CD14-positive monocyte (primary cell): ENCODE measurements at regions not wholly inside any gene's neighbourhood (a gene's known extent, or its start where the extent isn't known, plus 50 kb on each side); places are given as distances from the start of the nearest gene placed in this dataset.

ENCODE experiments used
- DNase-seq, 3 donors: peaks; one replicate each; pipeline ENCODE4 v3.0.0-alpha.2; 2011 to 2022
- H2AFZ ChIP-seq: 2 replicates; pipeline ENCODE4 v1.6.0; 2012; ENCODE audit warnings: mild to moderate bottlenecking, low read depth, low read length, inconsistent platforms; ENCODE audit not compliant: insufficient read depth, poor library complexity, severe bottlenecking
- H3K27ac ChIP-seq, 2 donors: 1 replicate in 1 of 2; 2 replicates in 1 of 2; pipeline ENCODE4 v1.5.1; 2012 to 2013; ENCODE audit warnings: low read length in 2 of 2, control low read depth in 1 of 2, inconsistent platforms in 1 of 2, low read depth in 1 of 2, mild to moderate bottlenecking in 1 of 2
- H3K27me3 ChIP-seq, 2 donors: one replicate each; pipeline versions ENCODE4 v1.6.0 to v1.6.1; 2011 to 2013; ENCODE audit warnings: low read length in 2 of 2; ENCODE audit not compliant: control insufficient read depth in 2 of 2, insufficient read depth in 2 of 2
- H3K36me3 ChIP-seq, 2 donors: replicated peaks in 1 of 2; 1 replicate in 1 of 2; 2 replicates in 1 of 2; pipeline versions ENCODE4 v1.5.1 to v1.6.1; 2012 to 2013; ENCODE audit warnings: low read length in 2 of 2, control low read depth in 1 of 2, inconsistent platforms in 1 of 2, mild to moderate bottlenecking in 1 of 2; ENCODE audit not compliant: insufficient read depth in 2 of 2, control insufficient read depth in 1 of 2
- H3K4me1 ChIP-seq, 2 donors: 1 replicate in 1 of 2; 2 replicates in 1 of 2; pipeline versions ENCODE4 v1.5.1 to v1.6.1; 2012 to 2013; ENCODE audit warnings: low read length in 2 of 2, control low read depth in 1 of 2, inconsistent platforms in 1 of 2, mild to moderate bottlenecking in 1 of 2, moderate library complexity in 1 of 2; ENCODE audit not compliant: insufficient read depth in 2 of 2, control insufficient read depth in 1 of 2
- H3K4me2 ChIP-seq: replicated peaks from 2 replicates; pipeline ENCODE3; 2012; ENCODE audit warnings: low read length, moderate library complexity, mild to moderate bottlenecking; ENCODE audit not compliant: poor library complexity, severe bottlenecking; ENCODE audit errors: extremely low read depth
- H3K4me3 ChIP-seq, 3 experiments: fragments of 200-600 bp in 1 of 3; sonication (generic) in 1 of 3; replicated peaks in 1 of 3; 1 replicate in 2 of 3; 2 replicates in 1 of 3; pipeline ENCODE4 v1.5.1; 2011 to 2013; ENCODE audit warnings: low read length in 3 of 3, mild to moderate bottlenecking in 3 of 3, control low read depth in 2 of 3, low read depth in 2 of 3, inconsistent platforms in 1 of 3, moderate library complexity in 1 of 3
- H3K79me2 ChIP-seq: 2 replicates; pipeline ENCODE4 v1.6.0; 2012; ENCODE audit warnings: mild to moderate bottlenecking, control low read depth, inconsistent platforms, low read length, moderate library complexity; ENCODE audit not compliant: insufficient read depth
- H3K9ac ChIP-seq: 2 replicates; pipeline ENCODE4 v1.6.0; 2017; ENCODE audit warnings: low read length, mild to moderate bottlenecking; ENCODE audit not compliant: insufficient read depth, poor library complexity, severe bottlenecking
- H3K9me3 ChIP-seq, 2 donors: replicated peaks in 1 of 2; 1 replicate in 1 of 2; 2 replicates in 1 of 2; pipeline versions ENCODE4 v1.5.1 to v1.6.1; 2012 to 2013; ENCODE audit warnings: low read length in 2 of 2, control low read depth in 1 of 2; ENCODE audit not compliant: control insufficient read depth in 1 of 2, insufficient read depth in 1 of 2
- H4K20me1 ChIP-seq: 2 replicates; pipeline ENCODE4 v1.6.0; 2012; ENCODE audit warnings: mild to moderate bottlenecking, low read length, control low read depth, moderate library complexity; ENCODE audit not compliant: insufficient read depth
- H3K27ac Mint-ChIP-seq, 7 donors: one replicate each; pipeline ENCODE4 v1.8.0; 2020; ENCODE audit warnings: mild to moderate bottlenecking in 7 of 7, mixed read lengths in 7 of 7, moderate library complexity in 6 of 7, inconsistent platforms in 2 of 7
- H3K27me3 Mint-ChIP-seq, 3 donors: one replicate each; pipeline ENCODE4 v1.8.0; 2021 to 2022; ENCODE audit warnings: low read depth in 3 of 3, mild to moderate bottlenecking in 3 of 3, mixed read lengths in 3 of 3, moderate library complexity in 3 of 3, inconsistent platforms in 1 of 3
- H3K36me3 Mint-ChIP-seq, 2 donors: one replicate each; pipeline ENCODE4 v1.8.0; 2020; ENCODE audit warnings: mixed read lengths in 2 of 2, inconsistent platforms in 1 of 2, mild to moderate bottlenecking in 1 of 2
- H3K4me1 Mint-ChIP-seq: one replicate; pipeline ENCODE4 v1.8.0; 2020; ENCODE audit warnings: mild to moderate bottlenecking, mixed read lengths
- H3K4me3 Mint-ChIP-seq, 2 donors: one replicate each; pipeline ENCODE4 v1.8.0; 2020; ENCODE audit warnings: mild to moderate bottlenecking in 2 of 2, mixed read lengths in 2 of 2, moderate library complexity in 1 of 2
- H3K9me3 Mint-ChIP-seq, 7 donors: one replicate each; pipeline ENCODE4 v1.8.0; 2020 to 2022; ENCODE audit warnings: mixed read lengths in 7 of 7, mild to moderate bottlenecking in 6 of 7, moderate library complexity in 6 of 7, inconsistent platforms in 2 of 7
- WGBS: methylation state at CpG from one replicate; pipeline ENCODE4 v1.1.5; 2013; ENCODE audit warnings: missing lambda C conversion rate; ENCODE audit not compliant: insufficient coverage; 5-methylcytosine and 5-hydroxymethylcytosine counted together
- intact Hi-C, 2 donors: fragments of 100-400 bp; cut with micrococcal nuclease; formaldehyde crosslinking; loops; one replicate each; pipeline versions ENCODE4 v1.15.0 to v1.15.1; 2023
- TF ChIP-seq, protein P1 (sequence below): fragments of 200-600 bp; IDR thresholded peaks from one replicate; pipeline ENCODE4 v1.8.0; 2022; ENCODE audit warnings: antibody characterized with exemption, mild to moderate bottlenecking

- no peak overlapping the region for H3K27ac ChIP-seq
- no peak overlapping the region for H3K4me3 ChIP-seq
- H3K9ac ChIP-seq: no peak overlapping the region
- no peak overlapping the region for H3K4me3 Mint-ChIP-seq
- TF ChIP-seq, protein P1, sequence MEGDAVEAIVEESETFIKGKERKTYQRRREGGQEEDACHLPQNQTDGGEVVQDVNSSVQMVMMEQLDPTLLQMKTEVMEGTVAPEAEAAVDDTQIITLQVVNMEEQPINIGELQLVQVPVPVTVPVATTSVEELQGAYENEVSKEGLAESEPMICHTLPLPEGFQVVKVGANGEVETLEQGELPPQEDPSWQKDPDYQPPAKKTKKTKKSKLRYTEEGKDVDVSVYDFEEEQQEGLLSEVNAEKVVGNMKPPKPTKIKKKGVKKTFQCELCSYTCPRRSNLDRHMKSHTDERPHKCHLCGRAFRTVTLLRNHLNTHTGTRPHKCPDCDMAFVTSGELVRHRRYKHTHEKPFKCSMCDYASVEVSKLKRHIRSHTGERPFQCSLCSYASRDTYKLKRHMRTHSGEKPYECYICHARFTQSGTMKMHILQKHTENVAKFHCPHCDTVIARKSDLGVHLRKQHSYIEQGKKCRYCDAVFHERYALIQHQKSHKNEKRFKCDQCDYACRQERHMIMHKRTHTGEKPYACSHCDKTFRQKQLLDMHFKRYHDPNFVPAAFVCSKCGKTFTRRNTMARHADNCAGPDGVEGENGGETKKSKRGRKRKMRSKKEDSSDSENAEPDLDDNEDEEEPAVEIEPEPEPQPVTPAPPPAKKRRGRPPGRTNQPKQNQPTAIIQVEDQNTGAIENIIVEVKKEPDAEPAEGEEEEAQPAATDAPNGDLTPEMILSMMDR: no peak
- intact Hi-C loops: no loop called here
- peaks cover 0 to 11% (median 7%) of the 10 kb centered on the region in 3 donors for H3K27me3 Mint-ChIP-seq
- H3K36me3 ChIP-seq: no peaks in the 10 kb centered on the region
- peaks cover 0 to 12% (median 2%) of the 10 kb centered on the region in 7 donors for H3K9me3 Mint-ChIP-seq
- no peak for DNase-seq
- H3K27ac Mint-ChIP-seq: no peak overlapping the region
- no peak overlapping the region for H2AFZ ChIP-seq
- H3K36me3 Mint-ChIP-seq: no peaks in the 10 kb centered on the region
- 90% methylated on average over 7 of the region's 9 CpGs for WGBS
- H3K79me2 ChIP-seq: no peaks in the 10 kb centered on the region
- no peaks in the 10 kb centered on the region for H3K9me3 ChIP-seq
- no peaks in the 10 kb centered on the region for H4K20me1 ChIP-seq
- no peaks in the 10 kb centered on the region for H3K4me1 Mint-ChIP-seq
- no peak overlapping the region for H3K4me2 ChIP-seq
- H3K27me3 ChIP-seq: no peaks in the 10 kb centered on the region
- no peaks in the 10 kb centered on the region for H3K4me1 ChIP-seq
Measured at GRCh38 chr2:120625865-120626560, 109.7 kb upstream of the GLI2 start.

GRCh38 chr2:120626566-120626965, 109.1 kb upstream of the GLI2 start:
- intact Hi-C loops: no loop called here
- TF ChIP-seq, protein P1: no peak
- Mint-ChIP-seq H3K27me3 (peaks cover 0 to 11% (median 8%) of the 10 kb centered on the region in 3 donors), H3K27ac (no peak overlapping the region), H3K9me3 (peaks cover 0 to 11% (median 2%) of the 10 kb centered on the region in 7 donors), H3K4me1 (no peaks in the 10 kb centered on the region), H3K4me3 (no peak overlapping the region), H3K36me3 (no peaks in the 10 kb centered on the region)
- Histone ChIP-seq H3K79me2 (no peaks in the 10 kb centered on the region), H3K9me3 (no peaks in the 10 kb centered on the region), H3K36me3 (no peaks in the 10 kb centered on the region), H3K27me3 (no peaks in the 10 kb centered on the region), H3K27ac (no peak overlapping the region), H2AFZ (no peak overlapping the region), H3K4me3 (no peak overlapping the region), H3K9ac (no peak overlapping the region), H4K20me1 (no peaks in the 10 kb centered on the region), H3K4me2 (no peak overlapping the region), H3K4me1 (no peaks in the 10 kb centered on the region)
- 94% methylated on average over 5 of the region's 6 CpGs for WGBS
- no peak for DNase-seq
